IMR-90 (cell line): ENCODE measurements at regions not wholly inside any gene's neighbourhood (a gene's known extent, or its start where the extent isn't known, plus 50 kb on each side); places are given as distances from the start of the nearest gene placed in this dataset.

Experiments used
- CTCF ChIP-seq: conservative IDR thresholded peaks from 2 replicates; pipeline ENCODE4 v1.5.1; 2012; ENCODE audit warnings: mild to moderate bottlenecking, low read depth, low read length, improper control_type of control experiment
- POLR2A ChIP-seq: IDR thresholded peaks from 2 replicates; pipeline ENCODE4 v1.6.1; 2012; ENCODE audit warnings: mild to moderate bottlenecking, low read depth, low read length

- TF ChIP-seq POLR2A = no peak
- TF ChIP-seq CTCF = no peak
Measured at GRCh38 chr2:104215269-104216161, 638.4 kb upstream of the POU3F3 start.
